ENCODE measurements at regions not wholly inside any gene's neighbourhood (a gene's known extent, or its start where the extent isn't known, plus 50 kb on each side); places are given as distances from the start of the nearest gene placed in this dataset.
"Not testable (repeated sequence)": the region's sequence is repeated elsewhere in the genome, so short reads cannot be mapped to it uniquely, and the experiment has no call there.

- no peak for DNase-seq (ENCODE audit: low read depth)
These were observed 200.4 kb upstream of the NOX3 start for GRCh38 chr6:155656024-155656423.

- no peak for DNase-seq (ENCODE audit: low read depth)
These were observed 198.8 kb upstream of the NOX3 start for GRCh38 chr6:155654474-155654873.

GRCh38 chr6:155648301-155648700, 192.7 kb upstream of the NOX3 start:
- no peak for DNase-seq (ENCODE audit: low read depth)

- no peak for DNase-seq (ENCODE audit: low read depth)
These were observed 191.7 kb upstream of the NOX3 start for GRCh38 chr6:155647354-155647753.

- DNase-seq (ENCODE audit: low read depth): no peak
These were observed 190.8 kb upstream of the NOX3 start for GRCh38 chr6:155646443-155646842.

- DNase-seq (ENCODE audit: low read depth): no peak
These were observed 189.7 kb upstream of the NOX3 start for GRCh38 chr6:155645325-155645724.

- no peak for DNase-seq (ENCODE audit: low read depth)
These were observed 186.0 kb upstream of the NOX3 start for GRCh38 chr6:155641603-155642002.

GRCh38 chr6:155638200-155638599, 182.6 kb upstream of the NOX3 start:
- DNase-seq (ENCODE audit: low read depth): no peak

- no peak for DNase-seq (ENCODE audit: low read depth)
These were observed 179.8 kb upstream of the NOX3 start for GRCh38 chr6:155635416-155635815.

GRCh38 chr6:155630085-155630484, 174.4 kb upstream of the NOX3 start:
- no peak for DNase-seq (ENCODE audit: low read depth)

GRCh38 chr6:155629652-155630051, 174.0 kb upstream of the NOX3 start:
- no peak for DNase-seq (ENCODE audit: low read depth)

GRCh38 chr6:155628306-155628705, 172.7 kb upstream of the NOX3 start:
- DNase-seq (ENCODE audit: low read depth): no peak

GRCh38 chr6:155627722-155628212, 172.1 kb upstream of the NOX3 start:
- DNase-seq (ENCODE audit: low read depth): not testable (repeated sequence)

- no peak for DNase-seq (ENCODE audit: low read depth)
These were observed 168.0 kb upstream of the NOX3 start for GRCh38 chr6:155623450-155624178.

- no peak for DNase-seq (ENCODE audit: low read depth)
These were observed 159.0 kb upstream of the NOX3 start for GRCh38 chr6:155614606-155615005.

GRCh38 chr6:155611742-155612141, 156.1 kb upstream of the NOX3 start:
- DNase-seq (ENCODE audit: low read depth): no peak

GRCh38 chr6:155604991-155605390, 149.4 kb upstream of the NOX3 start:
- DNase-seq (ENCODE audit: low read depth): no peak

- no peak for DNase-seq (ENCODE audit: low read depth)
These were observed 143.9 kb upstream of the NOX3 start for GRCh38 chr6:155599561-155599960.

- DNase-seq (ENCODE audit: low read depth): no peak
These were observed 143.5 kb upstream of the NOX3 start for GRCh38 chr6:155599160-155599559.

GRCh38 chr6:155595284-155595683, 139.6 kb upstream of the NOX3 start:
- DNase-seq (ENCODE audit: low read depth): no peak

- no peak for DNase-seq (ENCODE audit: low read depth)
These were observed 136.1 kb upstream of the NOX3 start for GRCh38 chr6:155591741-155592140.

- DNase-seq (ENCODE audit: low read depth): no peak
These were observed 133.6 kb upstream of the NOX3 start for GRCh38 chr6:155589190-155589589.

- no peak for DNase-seq (ENCODE audit: low read depth)
These were observed 132.2 kb upstream of the NOX3 start for GRCh38 chr6:155587817-155588216.

GRCh38 chr6:155586090-155586489, 130.5 kb upstream of the NOX3 start:
- no peak for DNase-seq (ENCODE audit: low read depth)
